Stimulated activated CD4-positive, alpha-beta T cell treated with anti-CD3 and anti-CD28 coated beads, Interleukin-12 subunit alpha, Interleukin-12 subunit beta, amount 100 ng/mL, for 24 hours (primary cell): ENCODE measurements at regions not wholly inside any gene's neighbourhood (a gene's known extent, or its start where the extent isn't known, plus 50 kb on each side); places are given as distances from the start of the nearest gene placed in this dataset.

Experiments
- DNase-seq, 2 experiments: peaks; one replicate each; pipeline ENCODE4 v3.0.0-alpha.2; 2020; ENCODE audit warnings: low read depth in 2 of 2

DNA sequence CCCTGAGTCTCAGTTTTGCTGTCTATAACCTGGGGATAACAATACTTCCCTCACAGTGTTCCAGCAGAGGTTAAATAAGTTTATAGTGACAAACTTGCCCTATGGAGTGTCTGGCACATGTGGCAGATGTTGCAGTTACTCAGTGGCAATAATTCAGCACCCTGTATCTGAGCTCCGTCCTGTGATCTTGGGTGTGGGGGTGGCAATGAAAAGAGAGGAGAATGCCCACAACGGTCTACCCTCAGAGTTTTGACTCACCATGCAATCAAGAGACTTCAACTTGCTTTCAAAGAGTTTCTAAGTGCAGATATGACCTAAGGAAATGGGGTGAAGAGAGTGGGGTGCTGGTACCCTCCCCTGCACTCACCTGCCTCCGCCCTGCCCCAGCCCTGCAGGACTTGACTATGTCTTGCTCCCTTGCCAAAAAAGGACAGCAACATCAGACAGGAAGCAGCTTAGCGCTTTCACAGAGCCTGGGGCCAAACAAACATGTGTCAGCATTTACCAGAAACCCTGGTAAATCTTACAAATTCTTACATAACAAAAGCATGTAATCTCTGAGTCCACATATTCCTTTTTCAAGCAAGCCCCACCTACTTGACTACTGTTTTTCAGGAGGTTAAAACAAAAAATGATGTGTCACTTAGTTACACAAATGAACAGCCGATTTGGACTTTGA, 185.1 kb upstream of the CAMK1G start:
- no peak for DNase-seq

DNA sequence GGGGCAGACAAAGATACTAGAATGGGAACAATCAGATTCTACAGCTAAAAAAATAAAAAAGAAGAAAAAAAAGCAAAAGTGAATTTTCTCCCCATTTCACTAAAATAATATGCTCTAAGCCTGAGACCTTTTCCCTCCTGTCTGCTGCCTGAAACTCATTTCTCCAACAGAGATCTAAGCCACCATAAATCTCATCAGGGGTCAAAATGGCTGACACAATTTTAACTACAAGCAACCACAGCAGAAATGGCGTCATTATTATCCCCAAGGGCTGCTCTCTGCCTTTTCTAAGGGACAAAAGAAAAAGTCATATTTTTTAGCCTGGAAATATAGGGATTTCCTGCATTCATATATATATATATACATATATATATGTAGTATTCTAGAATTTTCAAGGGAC, 183.7 kb upstream of the CAMK1G start:
- no peak for DNase-seq

DNA sequence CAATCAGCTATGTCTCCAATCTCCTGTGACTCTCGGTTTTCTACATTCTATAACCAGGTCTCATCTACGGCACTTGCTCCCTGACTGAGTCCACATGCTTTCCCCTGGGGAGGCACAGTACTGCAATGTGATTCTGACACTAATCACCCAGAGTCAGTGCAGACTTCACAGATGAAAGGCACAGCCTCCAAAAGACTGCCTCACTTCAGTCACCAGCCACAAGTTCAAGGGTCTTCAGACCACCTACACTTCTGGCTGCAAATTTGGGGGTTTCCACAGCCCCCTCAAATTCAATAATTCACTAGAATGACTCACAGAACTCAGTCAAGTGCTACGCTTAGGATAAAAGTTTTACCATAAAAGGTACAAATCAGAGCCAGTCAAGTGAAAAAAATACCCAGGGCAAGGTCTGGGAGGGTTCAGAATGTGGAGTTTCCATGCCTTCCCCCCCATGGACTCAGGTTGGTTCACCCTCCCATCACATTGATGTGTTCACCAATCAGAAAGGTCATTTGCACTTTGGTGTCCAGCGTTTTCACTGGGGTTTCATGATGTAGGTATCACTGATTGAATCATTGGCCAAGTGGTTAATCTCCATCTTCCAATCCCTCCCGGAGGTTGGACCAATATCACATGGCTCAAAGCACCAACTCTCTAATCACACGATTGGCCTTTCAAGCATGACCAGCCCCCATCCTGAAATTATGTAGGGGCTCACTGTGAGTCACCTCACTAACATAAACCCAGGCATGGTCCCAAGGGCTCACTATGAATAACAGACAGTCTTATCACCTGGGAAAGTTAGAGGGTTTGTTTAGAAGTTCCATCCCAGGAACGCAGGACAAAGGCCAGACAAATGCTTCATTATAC, 182.9 kb upstream of the CAMK1G start:
- no peak for DNase-seq

DNA sequence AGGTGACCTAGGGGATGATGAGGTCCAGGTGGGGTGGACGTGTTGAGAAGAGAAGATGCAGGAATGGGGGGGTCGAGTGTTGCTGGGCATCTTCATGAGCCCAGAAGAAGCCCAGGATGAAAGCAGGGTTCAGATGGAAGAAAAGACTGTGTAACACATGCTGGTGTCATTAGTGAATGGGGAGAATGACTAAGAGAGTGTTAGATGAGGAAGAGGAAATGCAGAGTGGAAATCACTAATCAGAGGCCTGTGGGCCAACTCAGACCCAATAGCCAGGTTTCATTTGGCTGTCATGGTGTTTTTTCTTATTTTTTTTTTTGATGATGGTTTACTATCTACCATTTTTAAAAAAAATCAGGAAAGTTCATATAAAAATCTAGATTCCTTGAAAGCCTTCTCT, 180.8 kb upstream of the CAMK1G start:
- no peak for DNase-seq

DNA sequence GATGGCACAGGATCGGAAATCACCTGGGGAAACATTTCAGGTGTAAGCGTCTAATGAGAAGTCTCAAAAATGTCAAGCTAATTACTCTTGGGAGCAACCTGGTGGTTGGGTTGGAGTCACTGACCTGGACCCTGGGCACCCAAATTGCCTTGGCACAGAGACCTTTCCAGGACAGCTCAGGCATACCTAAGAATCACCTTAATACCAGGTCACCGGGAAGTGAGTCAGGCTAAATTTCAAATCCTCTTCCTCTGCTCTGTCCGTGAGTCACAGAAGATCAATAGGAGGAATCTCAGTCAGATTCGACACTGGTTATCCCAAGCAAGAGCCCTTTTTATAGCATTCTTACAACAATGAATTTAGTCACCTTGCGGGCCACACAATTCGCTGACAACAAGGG, 179.6 kb upstream of the CAMK1G start:
- DNase-seq: no peak

DNA sequence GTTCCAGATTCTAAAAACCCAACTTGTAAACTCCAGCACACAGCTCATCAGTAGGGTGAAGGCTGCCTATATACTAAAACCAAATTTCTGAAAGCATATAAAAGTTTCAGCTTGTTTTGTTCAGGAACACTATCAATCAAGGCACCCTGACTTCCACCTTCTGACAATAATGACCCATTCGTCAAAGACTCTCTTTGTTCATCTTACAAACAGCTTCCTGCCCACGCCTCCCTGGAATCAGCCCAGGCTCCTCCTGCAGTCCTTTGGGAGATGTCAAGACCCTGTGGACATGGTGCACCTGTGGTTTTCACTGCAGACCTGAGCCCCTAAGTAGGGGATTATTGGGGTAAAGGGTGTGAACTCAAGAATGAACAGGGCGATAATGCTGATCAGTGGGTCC, 178.9 kb upstream of the CAMK1G start:
- no peak for DNase-seq

DNA sequence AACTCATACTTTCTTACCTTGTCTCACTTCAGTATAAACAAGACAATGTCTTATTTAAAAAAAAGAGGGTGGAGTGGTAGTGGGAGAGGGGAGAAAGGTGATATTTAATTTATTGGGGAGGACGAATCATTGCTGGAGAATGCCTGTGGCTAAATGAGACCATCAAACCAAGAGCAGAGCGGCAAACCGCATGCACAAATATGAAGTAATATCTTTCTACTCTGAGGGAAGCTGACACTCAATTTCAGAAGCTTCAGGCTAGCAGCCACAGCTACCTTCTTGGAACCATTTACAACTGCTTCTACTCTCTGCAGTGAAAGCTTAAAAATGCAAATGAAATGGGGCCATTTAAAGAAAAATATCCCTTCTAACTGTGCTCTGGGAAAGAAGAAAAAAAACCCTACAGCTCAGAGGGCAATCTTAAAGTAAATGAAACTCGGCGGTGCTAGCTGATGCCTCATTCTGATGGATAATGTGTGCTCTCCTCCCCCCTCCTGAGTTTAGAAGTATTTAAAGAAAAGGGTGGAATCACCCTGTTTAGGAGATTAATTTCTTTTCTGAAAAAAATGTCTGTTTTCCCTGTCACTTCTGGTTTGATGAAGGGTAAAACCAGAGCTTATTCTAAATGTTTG, 178.2 kb upstream of the CAMK1G start:
- DNase-seq: no peak

DNA sequence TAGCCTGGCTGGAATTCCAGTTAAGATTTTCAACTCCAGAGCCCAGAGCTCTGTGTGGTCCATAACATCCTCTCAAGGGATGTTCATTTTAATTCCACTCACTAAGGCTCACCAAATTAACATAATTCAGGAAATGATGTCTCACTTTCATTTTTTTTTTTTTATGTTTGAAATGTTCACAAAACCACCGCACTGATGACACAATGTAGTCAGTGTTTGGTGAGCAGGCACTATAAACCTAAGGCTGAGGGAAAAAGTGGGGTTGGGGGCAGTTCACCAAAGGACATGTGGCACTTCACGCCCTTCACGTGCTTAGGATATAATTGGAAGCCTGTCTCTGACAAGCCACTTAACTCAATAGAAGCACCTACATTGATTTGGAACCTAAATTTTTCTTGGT, 177.3 kb upstream of the CAMK1G start:
- DNase-seq: no peak

DNA sequence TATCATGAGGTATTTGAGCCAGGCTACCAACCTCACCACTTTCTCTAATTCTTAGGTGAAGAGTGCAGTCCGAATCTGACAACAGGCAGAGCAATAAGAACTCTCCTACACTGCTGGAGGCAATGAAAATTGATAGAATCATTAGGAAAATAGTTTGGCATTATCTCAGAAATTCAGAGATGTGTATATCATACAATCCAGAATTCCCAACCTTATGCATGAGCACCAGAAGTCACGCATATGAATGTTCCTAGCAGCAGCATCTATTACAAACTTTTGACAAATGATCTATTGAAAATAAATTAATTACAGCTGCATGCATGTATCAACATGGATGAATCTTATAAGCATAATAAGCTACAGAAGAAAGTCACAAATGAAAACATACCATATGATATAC, 176.9 kb upstream of the CAMK1G start:
- no peak for DNase-seq

DNA sequence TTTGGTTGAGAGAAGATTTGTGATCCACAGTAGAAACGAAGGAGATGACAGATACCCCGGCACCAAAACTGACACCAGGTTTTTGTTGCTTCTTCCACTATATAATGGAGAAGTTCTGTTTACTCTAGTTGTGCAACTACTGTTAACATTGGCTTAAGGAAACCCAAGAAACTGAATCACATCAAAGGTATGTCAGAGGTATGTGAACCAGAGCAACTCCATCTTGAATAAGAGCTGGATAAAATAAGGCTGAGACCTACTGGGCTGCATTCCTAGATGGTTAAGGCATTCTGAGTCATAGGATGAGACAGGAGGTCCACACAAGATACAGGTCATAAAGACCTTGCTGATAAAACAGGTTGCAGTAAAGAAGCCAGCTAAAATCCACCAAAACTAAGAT, 173.7 kb upstream of the CAMK1G start:
- DNase-seq: no peak

DNA sequence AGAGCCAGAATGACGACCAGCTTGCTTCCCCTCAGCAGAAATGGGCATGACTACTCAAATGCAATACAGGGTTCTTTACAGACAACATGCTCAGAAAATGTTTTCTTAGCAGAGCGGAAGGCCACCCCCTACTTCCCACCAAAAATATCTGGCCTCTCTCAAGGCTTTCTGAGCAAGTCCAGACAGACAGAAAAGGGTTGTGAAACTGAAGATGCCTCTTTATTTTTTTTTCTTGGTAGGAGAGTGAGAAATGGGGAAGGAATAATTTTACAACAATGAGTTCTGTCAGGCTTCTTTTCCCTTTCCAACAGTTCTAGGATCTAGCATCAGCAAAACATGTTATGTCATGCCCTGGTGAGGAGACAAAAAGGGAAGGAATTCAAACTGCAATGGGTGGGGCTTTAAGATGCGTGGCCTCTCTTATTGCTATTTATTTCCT, 172.0 kb upstream of the CAMK1G start:
- no peak for DNase-seq

DNA sequence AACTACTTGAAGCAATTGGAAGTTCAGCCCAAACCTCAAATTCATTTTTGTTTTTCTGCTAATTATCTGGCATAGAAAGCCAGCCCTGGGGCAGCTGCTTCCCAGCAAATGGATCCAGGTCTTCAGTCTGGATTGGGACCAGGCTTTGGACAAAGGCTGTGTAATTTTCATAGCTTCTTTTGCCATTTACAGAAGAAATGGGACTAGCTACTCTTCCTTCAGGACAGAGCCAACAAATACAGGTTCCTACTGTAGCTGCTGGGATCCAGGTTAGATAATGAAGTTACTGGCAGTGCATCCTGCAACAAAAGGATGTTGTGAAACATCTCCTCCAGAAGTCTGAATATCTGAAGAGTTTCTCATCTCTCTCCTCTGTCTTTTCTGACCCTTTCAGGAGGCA, 171.5 kb upstream of the CAMK1G start:
- no peak for DNase-seq

DNA sequence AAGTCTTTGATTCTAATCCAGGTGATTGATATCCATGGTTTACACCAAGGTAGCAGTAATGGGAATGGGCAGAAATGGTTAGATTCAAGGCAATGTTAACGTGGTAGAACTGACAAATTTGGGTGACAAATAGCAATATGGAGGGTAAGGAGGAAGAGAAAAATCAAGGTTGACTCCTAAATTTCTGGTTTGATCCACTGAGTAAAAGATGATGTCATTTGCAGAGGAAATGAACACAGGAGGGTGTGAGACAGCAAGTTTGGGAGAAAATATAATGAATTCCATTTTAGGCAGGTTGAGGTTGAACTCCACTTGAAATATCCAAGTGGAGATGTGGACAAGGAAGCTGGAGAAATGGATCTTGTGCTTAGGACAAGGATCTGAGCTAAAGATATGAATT, 170.9 kb upstream of the CAMK1G start:
- DNase-seq: no peak

DNA sequence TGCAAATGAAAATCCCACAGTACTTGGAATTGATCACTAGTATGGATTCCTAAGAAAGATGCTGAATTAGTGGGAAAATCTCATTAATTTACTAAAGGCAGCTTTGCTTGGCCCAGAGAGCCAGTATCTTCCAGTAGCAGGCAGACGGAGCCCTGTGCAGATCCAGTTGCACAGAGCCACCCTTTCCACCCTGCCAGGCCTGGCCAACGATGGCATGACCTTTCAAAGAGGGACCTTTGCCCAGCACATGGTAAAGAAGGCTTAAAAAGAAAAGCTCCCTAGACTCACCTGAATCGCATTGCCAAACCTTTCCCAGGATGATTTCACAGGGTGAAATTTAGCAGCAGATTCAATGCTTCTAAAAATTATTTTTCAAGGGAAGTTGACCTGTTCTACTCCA, 170.5 kb upstream of the CAMK1G start:
- no peak for DNase-seq

DNA sequence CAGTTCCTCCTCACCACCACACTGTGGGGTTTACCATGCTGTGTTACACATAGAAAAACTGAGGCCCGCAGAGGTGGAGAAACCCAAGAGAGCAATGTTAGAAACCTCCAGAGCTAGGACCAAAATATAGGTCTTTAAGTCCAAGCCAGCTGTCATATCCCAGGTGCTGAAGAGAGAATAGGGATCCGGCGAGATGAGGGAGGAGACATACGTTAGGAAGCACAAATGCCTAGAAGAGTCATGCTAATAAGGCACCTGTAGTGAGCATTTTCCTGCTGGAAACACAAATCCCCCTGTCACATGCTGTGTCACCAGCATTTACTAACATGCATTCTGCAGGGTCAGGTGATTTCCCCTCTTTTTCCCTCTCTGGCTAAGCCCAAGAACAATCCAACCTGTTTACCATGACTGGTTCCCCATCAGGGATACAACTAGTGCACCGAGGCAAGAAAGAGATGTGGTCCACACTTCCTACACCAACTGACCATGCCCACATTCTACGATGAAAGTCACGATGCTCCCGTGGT, 168.6 kb upstream of the CAMK1G start:
- no peak for DNase-seq

DNA sequence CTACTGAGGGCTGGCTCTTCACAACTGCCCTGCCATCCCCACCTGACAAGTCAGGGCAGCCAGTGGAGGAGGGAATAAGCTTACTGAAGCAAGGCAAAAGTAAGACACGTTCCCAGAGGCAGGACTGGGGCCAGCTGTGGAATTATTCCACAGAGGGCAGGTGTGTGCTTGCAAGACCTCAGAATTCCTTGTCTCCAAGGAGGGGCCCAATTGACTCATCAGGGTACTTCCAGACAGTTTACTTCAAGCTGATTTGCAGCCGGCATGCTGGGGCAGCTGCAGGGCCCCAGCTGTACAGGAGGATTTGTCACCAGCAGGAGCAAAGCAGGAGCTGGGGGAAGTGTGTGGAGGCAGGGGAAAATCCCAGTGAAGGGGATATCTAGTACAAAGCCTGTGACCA, 167.5 kb upstream of the CAMK1G start:
- no peak for DNase-seq

DNA sequence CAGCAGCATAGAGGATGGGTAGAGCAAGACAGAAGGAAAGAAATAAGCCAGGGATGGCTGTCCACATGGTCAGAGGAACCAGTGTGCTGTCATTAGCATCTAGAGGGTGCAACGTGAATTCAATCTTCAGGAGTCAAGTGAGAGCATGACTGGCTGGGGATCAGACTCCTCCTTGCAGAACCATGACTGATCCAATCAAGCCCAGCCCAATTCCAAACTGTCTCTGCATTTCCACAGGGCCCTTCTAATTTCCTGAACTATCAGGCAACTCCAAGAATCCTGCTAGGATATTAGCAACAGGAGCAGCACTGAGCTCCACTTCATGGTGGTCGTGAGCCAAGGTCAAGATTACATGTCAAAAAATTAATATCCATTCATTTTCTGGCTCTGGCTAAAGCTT, 166.8 kb upstream of the CAMK1G start:
- DNase-seq: no peak

DNA sequence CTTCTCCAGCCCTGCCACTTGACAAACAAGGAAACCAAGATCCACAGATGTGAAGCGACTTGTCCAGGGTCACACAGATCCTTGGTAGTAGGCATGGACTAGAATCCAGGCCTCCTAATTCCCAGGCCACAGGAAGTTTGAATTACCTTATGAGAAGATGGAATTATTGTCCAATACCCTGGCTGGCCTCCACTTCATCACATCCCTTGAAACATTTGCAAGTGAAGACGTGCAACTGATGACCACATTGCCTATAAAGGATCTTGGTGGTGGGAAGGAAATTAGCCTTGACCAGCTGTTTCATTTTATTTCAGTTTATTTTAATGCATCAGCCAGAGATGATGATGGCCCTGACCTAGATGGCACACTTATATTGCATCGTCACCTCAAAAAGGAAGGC, 165.8 kb upstream of the CAMK1G start:
- DNase-seq: no peak

DNA sequence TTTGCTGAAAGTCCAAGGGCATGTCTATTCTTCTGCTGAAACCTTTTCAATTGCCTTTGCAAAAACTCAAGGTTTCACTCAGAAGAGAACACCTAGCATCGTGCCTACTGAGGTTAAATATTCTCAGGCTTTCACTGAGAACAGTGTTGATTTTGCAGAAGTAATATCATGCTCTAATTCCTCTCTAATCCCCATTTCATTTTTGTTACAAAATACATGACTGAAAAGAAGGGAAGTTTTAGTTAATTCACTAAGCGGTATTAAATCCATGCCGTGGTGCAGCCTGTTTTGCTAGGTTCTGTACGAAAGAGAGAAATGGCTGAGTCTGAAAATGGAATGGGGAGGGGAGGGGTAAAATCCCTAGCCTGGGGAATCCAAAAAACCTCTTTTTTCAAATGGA, 163.2 kb upstream of the CAMK1G start:
- DNase-seq: no peak

DNA sequence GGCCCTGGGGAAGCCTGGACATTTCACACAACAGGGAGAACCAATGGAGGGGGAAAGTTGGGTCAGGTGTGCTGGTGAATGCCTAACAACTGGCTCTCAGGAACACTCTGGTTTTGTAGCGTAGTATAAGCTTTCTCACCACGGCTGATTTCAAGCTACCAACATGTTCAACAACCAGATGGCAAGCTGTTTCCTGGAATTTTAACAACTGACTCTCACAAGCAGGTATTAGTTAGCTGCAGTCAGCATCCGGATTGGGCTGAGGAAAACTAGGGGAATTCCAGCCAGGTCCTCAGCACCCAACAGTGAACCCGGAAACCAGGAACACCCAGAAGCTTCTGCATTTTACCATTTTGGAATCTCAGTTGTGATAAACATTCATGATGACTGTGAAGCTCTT, 162.3 kb upstream of the CAMK1G start:
- DNase-seq: no peak

DNA sequence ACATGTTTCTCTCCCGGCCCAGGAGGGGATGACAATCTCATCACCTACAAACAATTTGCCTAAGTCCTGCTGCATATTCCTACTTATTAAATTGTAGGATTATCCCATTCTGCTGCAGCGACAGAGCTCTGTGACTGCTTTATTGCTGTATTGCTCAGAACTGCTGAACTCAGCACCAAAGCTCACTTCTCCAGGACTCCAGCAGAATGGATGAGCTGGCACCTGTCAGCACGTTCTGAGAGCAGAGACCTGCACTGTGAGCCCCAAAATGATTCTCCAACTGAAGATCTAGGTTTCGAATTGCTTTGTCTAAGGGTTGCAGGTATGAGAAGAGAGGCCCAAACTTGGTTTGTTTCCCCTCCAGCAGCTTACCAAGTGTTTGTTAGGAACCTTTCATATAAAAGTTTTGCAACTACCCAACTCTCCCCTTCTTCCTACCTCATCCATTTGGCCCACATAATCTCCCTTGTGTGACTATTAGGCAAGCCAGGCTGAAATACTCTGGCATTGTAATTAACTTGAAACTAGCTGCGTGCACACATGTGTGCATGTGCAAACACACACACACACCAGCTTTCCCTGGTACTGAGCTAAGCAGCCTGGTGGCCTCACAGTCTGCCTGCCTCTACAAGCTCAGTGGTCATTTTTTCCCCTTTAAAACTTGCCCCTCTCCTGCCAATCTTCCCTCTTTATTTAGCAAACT, 161.4 kb upstream of the CAMK1G start:
- no peak for DNase-seq

DNA sequence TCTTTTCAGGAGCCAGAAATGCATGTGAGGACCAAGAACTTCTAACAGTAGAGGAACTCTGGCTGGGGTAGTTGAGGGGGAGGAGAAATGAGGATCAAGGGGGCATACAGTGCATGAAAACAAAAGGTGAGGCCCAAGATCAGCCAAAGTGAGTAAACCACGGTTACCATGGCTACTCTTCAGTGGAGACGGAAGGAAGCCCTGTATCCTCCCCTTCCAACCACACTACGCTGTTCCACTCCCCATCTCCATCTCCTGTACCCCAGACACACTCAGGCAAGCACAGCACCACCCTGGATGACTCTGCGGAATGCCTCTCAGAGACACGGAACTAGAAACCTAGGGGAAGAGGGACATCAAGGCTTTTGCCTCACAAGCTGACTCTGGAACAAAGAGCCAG, 157.6 kb upstream of the CAMK1G start:
- DNase-seq: no peak
